ENCODE measurements at regions not wholly inside any gene's neighbourhood (a gene's known extent, or its start where the extent isn't known, plus 50 kb on each side); places are given as distances from the start of the nearest gene placed in this dataset.

DNA sequence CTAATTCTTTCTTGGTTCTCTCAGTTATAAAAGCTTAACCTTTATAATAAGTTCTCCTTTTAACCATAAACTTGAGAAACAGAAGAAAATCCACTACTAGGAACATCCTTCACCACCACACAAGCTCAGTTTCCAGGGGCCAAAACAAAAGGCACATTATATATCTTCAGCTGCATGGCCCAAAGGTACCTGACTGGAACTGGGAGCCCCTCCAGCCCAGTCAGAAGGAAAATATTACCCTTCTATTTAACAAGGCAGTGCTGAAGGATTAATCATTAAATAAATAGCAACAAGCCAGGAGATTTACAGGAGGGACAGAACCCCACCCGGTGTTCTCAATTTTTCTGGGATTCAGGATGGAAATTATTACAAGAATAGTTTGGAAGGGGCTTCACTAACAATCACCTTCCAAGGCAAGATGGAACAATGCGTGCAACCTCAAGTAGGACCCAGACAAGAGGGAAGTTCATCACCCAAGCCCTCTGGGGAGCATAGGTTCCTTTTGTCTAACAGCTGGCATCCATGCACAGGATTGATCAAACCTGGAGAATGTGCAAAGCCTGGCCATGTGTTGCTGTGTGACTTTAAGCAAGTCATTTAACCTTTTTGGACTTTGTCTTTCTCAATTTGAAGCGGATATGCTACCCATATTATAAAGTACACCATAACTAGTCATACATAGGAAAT is 159.6 kb upstream of the SETBP1 start:
- TF ChIP-seq ZFX (IDR thresholded peaks at IDR 0.05; ENCODE audit: borderline replicate concordance) (no peak), CTCF (IDR thresholded peaks at IDR 0.05) (no peak)
